Liver (tissue), 7 donors: ENCODE measurements at regions not wholly inside any gene's neighbourhood (a gene's known extent, or its start where the extent isn't known, plus 50 kb on each side); places are given as distances from the start of the nearest gene placed in this dataset.

Experiments used
- DNase-seq: peaks from one replicate; pipeline ENCODE4 v3.0.0-alpha.2; 2017; ENCODE audit warnings: low spot score
- H3K27ac ChIP-seq, 2 donors: one replicate each; pipeline ENCODE4 v1.7.0; 2013; ENCODE audit warnings: inconsistent platforms in 2 of 2, low read length in 2 of 2, control low read depth in 1 of 2, low read depth in 1 of 2, mild to moderate bottlenecking in 1 of 2
- H3K27me3 ChIP-seq, 4 donors: one replicate each; pipeline versions ENCODE4 v1.6.1 to v1.7.0; 2013; ENCODE audit warnings: low read length in 3 of 4, inconsistent platforms in 1 of 4, mild to moderate bottlenecking in 1 of 4, moderate library complexity in 1 of 4; ENCODE audit not compliant: control insufficient read depth in 4 of 4, insufficient read depth in 4 of 4
- H3K36me3 ChIP-seq, 4 donors: one replicate each; pipeline versions ENCODE4 v1.6.1 to v1.7.0; 2013; ENCODE audit warnings: low read length in 3 of 4, mild to moderate bottlenecking in 3 of 4, low read depth in 1 of 4, moderate library complexity in 1 of 4; ENCODE audit not compliant: control insufficient read depth in 4 of 4, insufficient read depth in 3 of 4
- H3K4me1 ChIP-seq, 4 donors: one replicate each; pipeline versions ENCODE4 v1.6.1 to v1.7.0; 2013; ENCODE audit warnings: low read length in 3 of 4, mild to moderate bottlenecking in 3 of 4, moderate library complexity in 1 of 4; ENCODE audit not compliant: control insufficient read depth in 4 of 4, insufficient read depth in 4 of 4
- H3K4me3 ChIP-seq, 3 donors: one replicate each; pipeline versions ENCODE4 v1.6.1 to v1.7.0; 2013; ENCODE audit warnings: low read length in 3 of 3, control low read depth in 1 of 3, low read depth in 1 of 3, mild to moderate bottlenecking in 1 of 3
- H3K9ac ChIP-seq, 2 donors: one replicate each; pipeline ENCODE4 v1.7.0; 2013; ENCODE audit warnings: low read length in 2 of 2, mild to moderate bottlenecking in 2 of 2, moderate library complexity in 2 of 2, control low read depth in 1 of 2, low read depth in 1 of 2
- H3K9me3 ChIP-seq, 4 donors: one replicate each; pipeline versions ENCODE4 v1.6.1 to v1.7.0; 2013; ENCODE audit warnings: low read length in 3 of 4; ENCODE audit not compliant: control insufficient read depth in 4 of 4
- FOXA1 ChIP-seq: IDR thresholded peaks from 2 replicates; pipeline ENCODE4 v1.6.1; 2016; ENCODE audit warnings: antibody characterized with exemption
- FOXA2 ChIP-seq: IDR thresholded peaks from 2 replicates; pipeline ENCODE4 v1.6.1; 2016; ENCODE audit warnings: antibody characterized with exemption
- HNF4G ChIP-seq: IDR thresholded peaks from 2 replicates; pipeline ENCODE4 v1.6.1; 2016; ENCODE audit warnings: antibody characterized with exemption
- NR2F2 ChIP-seq: IDR thresholded peaks from 2 replicates; pipeline ENCODE4 v1.6.1; 2016; ENCODE audit warnings: antibody characterized with exemption
- RAD21 ChIP-seq, 2 donors: IDR thresholded peaks; 2 replicates each; pipeline ENCODE4 v1.6.1; 2016; ENCODE audit warnings: antibody characterized with exemption in 2 of 2, mild to moderate bottlenecking in 2 of 2
- RXRA ChIP-seq, 2 donors: IDR thresholded peaks; 2 replicates each; pipeline ENCODE4 v1.6.1; 2017 to 2018; ENCODE audit warnings: antibody characterized with exemption in 2 of 2, mild to moderate bottlenecking in 1 of 2
- SP1 ChIP-seq: IDR thresholded peaks from 2 replicates; pipeline ENCODE4 v1.6.1; 2018; ENCODE audit warnings: antibody characterized with exemption, mild to moderate bottlenecking
- TAF1 ChIP-seq: conservative IDR thresholded peaks from 2 replicates; pipeline ENCODE4 v1.6.1; 2016; ENCODE audit warnings: antibody characterized with exemption, mild to moderate bottlenecking
- WGBS: extraction: QIAGEN DNeasy Blood & Tissue Kit; methylation state at CpG from one replicate; pipeline ENCODE4 v1.1.7; 2013; 5-methylcytosine and 5-hydroxymethylcytosine counted together
- TF ChIP-seq, protein P1 (sequence below): IDR thresholded peaks from 2 replicates; pipeline ENCODE4 v1.6.1; 2016; ENCODE audit warnings: antibody characterized with exemption
- TF ChIP-seq, protein P2 (sequence below): IDR thresholded peaks from 2 replicates; pipeline ENCODE4 v1.6.1; 2016; ENCODE audit warnings: antibody characterized with exemption, mild to moderate bottlenecking
- donor health status: healthy.
- donor health status: healthy.
- donor health status: healthy.
- donor health status: healthy.

DNA sequence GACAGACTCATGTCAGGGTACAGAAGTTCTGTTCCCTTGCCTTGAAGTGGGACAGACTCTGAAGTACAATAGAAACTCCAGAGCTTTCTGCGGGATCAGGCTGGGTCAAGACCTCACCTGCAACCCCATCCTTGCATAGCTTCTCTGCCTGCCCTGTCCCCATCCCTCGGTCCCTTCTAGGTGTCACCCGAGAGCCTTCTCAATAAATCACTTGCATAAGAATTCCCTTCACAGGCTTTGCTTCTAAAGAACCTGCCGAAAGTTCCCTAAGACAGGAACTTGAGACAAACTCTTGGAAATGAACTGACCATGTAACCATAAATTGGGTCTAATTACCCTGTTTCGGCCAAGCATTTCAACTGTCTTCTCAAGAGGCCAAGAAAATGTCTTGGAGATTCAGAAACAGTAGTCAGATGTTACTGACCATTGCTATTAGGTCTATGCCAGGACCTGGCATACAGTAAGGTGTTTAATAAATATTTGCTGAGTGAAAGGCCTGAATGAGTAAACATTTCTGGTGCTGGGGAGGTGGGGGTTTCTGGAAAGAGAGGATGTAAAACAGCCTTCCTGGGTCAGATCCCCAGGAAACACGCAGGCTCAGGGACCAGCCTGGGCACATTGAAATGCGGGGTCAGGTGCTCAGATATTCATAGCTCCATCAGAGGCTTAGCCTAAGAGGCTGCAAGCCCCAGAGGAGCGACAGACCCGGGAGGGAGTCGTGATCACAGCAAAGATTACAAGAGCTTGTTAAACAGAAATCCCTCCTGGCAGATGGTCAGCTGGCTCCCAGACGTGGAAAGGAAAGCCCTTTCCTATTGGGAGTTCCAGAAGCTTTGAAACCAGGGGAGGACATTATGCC, 226.2 kb upstream of the LHX5 start:
- H3K4me1 ChIP-seq: peaks cover 0 to 11% (median 9%) of the 10 kb centered on the region in 4 donors
- WGBS: 16% methylated on average over 11 of the region's 11 CpGs
- H3K9ac ChIP-seq: no peak overlapping the region
- no peak for DNase-seq
- no peak overlapping the region for H3K27ac ChIP-seq
- H3K27me3 ChIP-seq: no peaks in the 10 kb centered on the region
- no peaks in the 10 kb centered on the region for H3K9me3 ChIP-seq
- H3K36me3 ChIP-seq: no peaks in the 10 kb centered on the region
- TF ChIP-seq NR2F2 (no peak), TAF1 (no peak), FOXA2 (no peak), SP1 (no peak), RAD21 (IDR thresholded peaks at IDR 0.05) (no peak)
- TF ChIP-seq, protein P1, sequence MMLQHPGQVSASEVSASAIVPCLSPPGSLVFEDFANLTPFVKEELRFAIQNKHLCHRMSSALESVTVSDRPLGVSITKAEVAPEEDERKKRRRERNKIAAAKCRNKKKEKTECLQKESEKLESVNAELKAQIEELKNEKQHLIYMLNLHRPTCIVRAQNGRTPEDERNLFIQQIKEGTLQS: no peak
- no peak overlapping the region for H3K4me3 ChIP-seq

DNA sequence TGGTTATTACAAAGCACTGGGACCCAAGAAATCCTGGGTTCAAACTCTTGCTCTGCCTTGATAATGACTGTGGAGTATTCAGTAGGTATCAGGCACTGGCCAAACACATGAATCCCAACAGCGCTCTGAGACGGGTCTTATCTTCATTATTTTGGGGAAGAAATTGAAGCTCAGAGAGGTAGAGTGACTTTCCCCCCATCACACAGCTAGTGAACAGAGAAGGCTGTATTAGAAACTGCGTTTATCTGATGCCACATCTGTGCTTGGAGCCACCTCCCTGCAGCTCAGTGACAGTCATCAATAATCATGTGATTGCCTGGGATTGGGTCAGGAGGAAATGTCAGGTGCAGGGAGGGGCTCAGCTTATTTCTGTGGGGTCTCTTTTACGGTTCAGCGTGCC, 225.4 kb upstream of the LHX5 start:
- peaks cover 0 to 11% (median 9%) of the 10 kb centered on the region in 4 donors for H3K4me1 ChIP-seq
- WGBS: 64% methylated on average over 5 of the region's 5 CpGs
- no peaks in the 10 kb centered on the region for H3K9me3 ChIP-seq
- no peak for DNase-seq
- no peaks in the 10 kb centered on the region for H3K27me3 ChIP-seq
- H3K27ac ChIP-seq: no peak overlapping the region
- no peak overlapping the region for H3K4me3 ChIP-seq
- no peak overlapping the region for H3K9ac ChIP-seq
- H3K36me3 ChIP-seq: no peaks in the 10 kb centered on the region
- TF ChIP-seq HNF4G: no peak

DNA sequence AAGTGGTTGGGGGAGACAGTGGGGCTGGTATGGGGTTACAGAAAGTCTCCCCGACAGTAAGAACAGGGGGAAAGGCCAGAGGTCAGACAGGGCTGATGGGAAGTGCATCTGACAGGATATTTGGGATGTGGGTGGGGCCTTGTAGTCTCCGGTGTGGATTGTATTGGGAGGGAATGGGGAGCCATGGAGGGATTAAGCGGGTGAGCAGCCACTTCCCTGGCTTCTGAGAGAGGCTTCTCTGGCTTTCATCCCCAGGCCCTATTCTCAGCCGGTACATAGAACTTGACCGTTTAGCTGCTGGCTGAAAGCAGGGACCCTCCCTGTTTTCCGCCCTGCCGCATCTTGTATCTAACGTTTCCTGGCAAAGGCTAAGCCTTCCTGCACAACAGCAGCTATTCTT, 222.0 kb upstream of the LHX5 start:
- Histone ChIP-seq H3K27me3 (peaks cover 0 to 3% (median 0%) of the 10 kb centered on the region in 4 donors), H3K27ac (no peak overlapping the region), H3K9ac (no peak overlapping the region), H3K9me3 (no peaks in the 10 kb centered on the region), H3K36me3 (no peaks in the 10 kb centered on the region), H3K4me1 (peaks cover 0 to 11% (median 9%) of the 10 kb centered on the region in 4 donors), H3K4me3 (no peak overlapping the region)
- WGBS: 80% methylated on average over 8 of the region's 8 CpGs
- TF ChIP-seq RXRA (IDR thresholded peaks at IDR 0.05) (no peak), FOXA1 (no peak)
- TF ChIP-seq, protein P2, sequence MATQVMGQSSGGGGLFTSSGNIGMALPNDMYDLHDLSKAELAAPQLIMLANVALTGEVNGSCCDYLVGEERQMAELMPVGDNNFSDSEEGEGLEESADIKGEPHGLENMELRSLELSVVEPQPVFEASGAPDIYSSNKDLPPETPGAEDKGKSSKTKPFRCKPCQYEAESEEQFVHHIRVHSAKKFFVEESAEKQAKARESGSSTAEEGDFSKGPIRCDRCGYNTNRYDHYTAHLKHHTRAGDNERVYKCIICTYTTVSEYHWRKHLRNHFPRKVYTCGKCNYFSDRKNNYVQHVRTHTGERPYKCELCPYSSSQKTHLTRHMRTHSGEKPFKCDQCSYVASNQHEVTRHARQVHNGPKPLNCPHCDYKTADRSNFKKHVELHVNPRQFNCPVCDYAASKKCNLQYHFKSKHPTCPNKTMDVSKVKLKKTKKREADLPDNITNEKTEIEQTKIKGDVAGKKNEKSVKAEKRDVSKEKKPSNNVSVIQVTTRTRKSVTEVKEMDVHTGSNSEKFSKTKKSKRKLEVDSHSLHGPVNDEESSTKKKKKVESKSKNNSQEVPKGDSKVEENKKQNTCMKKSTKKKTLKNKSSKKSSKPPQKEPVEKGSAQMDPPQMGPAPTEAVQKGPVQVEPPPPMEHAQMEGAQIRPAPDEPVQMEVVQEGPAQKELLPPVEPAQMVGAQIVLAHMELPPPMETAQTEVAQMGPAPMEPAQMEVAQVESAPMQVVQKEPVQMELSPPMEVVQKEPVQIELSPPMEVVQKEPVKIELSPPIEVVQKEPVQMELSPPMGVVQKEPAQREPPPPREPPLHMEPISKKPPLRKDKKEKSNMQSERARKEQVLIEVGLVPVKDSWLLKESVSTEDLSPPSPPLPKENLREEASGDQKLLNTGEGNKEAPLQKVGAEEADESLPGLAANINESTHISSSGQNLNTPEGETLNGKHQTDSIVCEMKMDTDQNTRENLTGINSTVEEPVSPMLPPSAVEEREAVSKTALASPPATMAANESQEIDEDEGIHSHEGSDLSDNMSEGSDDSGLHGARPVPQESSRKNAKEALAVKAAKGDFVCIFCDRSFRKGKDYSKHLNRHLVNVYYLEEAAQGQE: no peak
- DNase-seq: no peak
